HepG2 (cell line): ENCODE measurements at regions not wholly inside any gene's neighbourhood (a gene's known extent, or its start where the extent isn't known, plus 50 kb on each side); places are given as distances from the start of the nearest gene placed in this dataset.

Source experiments
- ATAC-seq: fragments of 200-7000 bp; cut with Tn5 transposase; 3 replicates; pipeline ENCODE4 v1.9.1; 2020; ENCODE audit warnings: mild to moderate bottlenecking, moderate library complexity
- BruUV-seq: library from RNA; stranded (reverse); fragments of 400-500 nt; replicated peaks from 2 replicates; lab custom pipeline; 2021; lab: Mats Ljungman, UMichigan
- CTCF ChIA-PET: fragments of 300-600 bp; formaldehyde crosslinking; extraction: SDS; loops from one replicate; lab custom pipeline; 2021; ENCODE audit warnings: low total read pairs, inconsistent platforms, low intra/inter-chr PET ratio; lab: Yijun Ruan, JAX
- POLR2A ChIA-PET: fragments of 350-600 bp; sonication (Branson Sonifier 250); formaldehyde crosslinking; loops from one replicate; lab custom pipeline; 2020; ENCODE audit warnings: antibody characterized with exemption, inconsistent platforms; lab: Yijun Ruan, JAX
- DNase-seq: peaks from one replicate; pipeline ENCODE4 v3.0.0-alpha.2; 2015; ENCODE audit warnings: low spot score
- FAIRE-seq: peaks from 3 replicates; lab custom pipeline; 2011; peaks lifted over from hg19 to GRCh38; lab: Jason Lieb, UNC
- H2AFZ ChIP-seq: one replicate; pipeline ENCODE4 v1.6.1; 2011; ENCODE audit warnings: low read length, inconsistent platforms
- H3K27ac ChIP-seq: fragments of 300-600 bp; 3 replicates; pipeline ENCODE4 v1.8.0; 2011; ENCODE audit warnings: mixed run types, mild to moderate bottlenecking, mixed read lengths, low read length, inconsistent platforms; ENCODE audit not compliant: insufficient read depth; ENCODE audit errors: extremely low read length
- H3K27me3 ChIP-seq, 2 experiments: fragments of 200-600 bp in 1 of 2; 2 replicates in 1 of 2; 3 replicates in 1 of 2; pipeline versions ENCODE4 v1.6.0 to v1.8.0; 2011; ENCODE audit warnings: low read length in 2 of 2, mild to moderate bottlenecking in 2 of 2, moderate library complexity in 2 of 2, inconsistent platforms in 1 of 2; ENCODE audit not compliant: insufficient read depth in 2 of 2, control insufficient read depth in 1 of 2
- H3K36me3 ChIP-seq, 2 experiments: fragments of 200-600 bp in 1 of 2; replicated peaks in 1 of 2; 2 replicates in 1 of 2; 3 replicates in 1 of 2; pipeline versions ENCODE4 v1.5.1 to v1.8.0; 2011; ENCODE audit warnings: low read length in 2 of 2, inconsistent platforms in 1 of 2; ENCODE audit not compliant: insufficient read depth in 2 of 2, control insufficient read depth in 1 of 2
- H3K4me1 ChIP-seq: 2 replicates; pipeline ENCODE4 v1.5.1; 2012; ENCODE audit warnings: low read length, inconsistent platforms; ENCODE audit not compliant: insufficient read depth
- H3K4me2 ChIP-seq: 2 replicates; pipeline ENCODE4 v1.6.0; 2011; ENCODE audit warnings: low read depth, low read length, inconsistent platforms
- H3K4me3 ChIP-seq, 3 experiments: fragments of 200-600 bp in 1 of 3; sonication (generic), shearing (Covaris generic) in 1 of 3; replicated peaks in 1 of 3; 2 replicates each; pipeline ENCODE4 v1.5.1; 2011 to 2016; ENCODE audit warnings: low read length in 3 of 3, inconsistent platforms in 2 of 3, low read depth in 2 of 3, mild to moderate bottlenecking in 2 of 3, control low read depth in 1 of 3, mixed read lengths in 1 of 3; ENCODE audit not compliant: insufficient read depth in 1 of 3
- H3K79me2 ChIP-seq: one replicate; pipeline ENCODE4 v1.6.1; 2011; ENCODE audit warnings: low read length, inconsistent platforms; ENCODE audit not compliant: insufficient read depth
- H3K9ac ChIP-seq: 2 replicates; pipeline ENCODE4 v1.6.0; 2011; ENCODE audit warnings: mild to moderate bottlenecking, low read depth, low read length, inconsistent platforms; ENCODE audit not compliant: insufficient read depth
- H3K9me3 ChIP-seq: 2 replicates; pipeline ENCODE4 v1.5.1; 2012; ENCODE audit warnings: mild to moderate bottlenecking, low read length
- H4K20me1 ChIP-seq: 2 replicates; pipeline ENCODE4 v1.6.0; 2011; ENCODE audit warnings: inconsistent platforms, mild to moderate bottlenecking, low read length, moderate library complexity; ENCODE audit not compliant: insufficient read depth
- FOSL2 ChIP-seq: sonication (generic); formaldehyde crosslinking; IDR thresholded peaks from 2 replicates; pipeline ENCODE4 v1.4.0; 2020; ENCODE audit warnings: missing genetic modification reagents
- KDM5A ChIP-seq: fragments of 200-600 bp; sonication (generic); IDR thresholded peaks from 2 replicates; pipeline ENCODE4 v1.7.0; 2018; ENCODE audit warnings: antibody characterized with exemption, mild to moderate bottlenecking, low read length, borderline replicate concordance
- RFX5 ChIP-seq: IDR thresholded peaks from 2 replicates; pipeline ENCODE4 v1.6.1; 2011; ENCODE audit warnings: low read depth, low read length, improper control_type of control experiment
- ZNF121 ChIP-seq: sonication (generic); formaldehyde crosslinking; IDR thresholded peaks from 2 replicates; pipeline ENCODE4 v1.5.0; 2020; ENCODE audit warnings: mild to moderate bottlenecking, missing genetic modification reagents
- ZNF331 ChIP-seq: sonication (generic); formaldehyde crosslinking; IDR thresholded peaks from 2 replicates; pipeline ENCODE4 v1.4.0; 2020; ENCODE audit warnings: missing genetic modification reagents
- ZNF564 ChIP-seq: sonication (generic); formaldehyde crosslinking; IDR thresholded peaks from 2 replicates; pipeline ENCODE4 v1.8.1; 2023; ENCODE audit warnings: mild to moderate bottlenecking, missing genetic modification reagents
- in situ Hi-C: cut with HindIII; loops from 2 replicates; pipeline ENCODE4 v1.10.0; 2017; ENCODE audit warnings: low pct_unique_long_range_greater_than_20kb; ENCODE audit not compliant: extremely low pct_ligation_motif_present
- intact Hi-C: fragments of 100-400 bp; cut with micrococcal nuclease; formaldehyde crosslinking; loops from one replicate; pipeline ENCODE4 v1.10.0; 2022; ENCODE audit not compliant: unreplicated experiment

DNA sequence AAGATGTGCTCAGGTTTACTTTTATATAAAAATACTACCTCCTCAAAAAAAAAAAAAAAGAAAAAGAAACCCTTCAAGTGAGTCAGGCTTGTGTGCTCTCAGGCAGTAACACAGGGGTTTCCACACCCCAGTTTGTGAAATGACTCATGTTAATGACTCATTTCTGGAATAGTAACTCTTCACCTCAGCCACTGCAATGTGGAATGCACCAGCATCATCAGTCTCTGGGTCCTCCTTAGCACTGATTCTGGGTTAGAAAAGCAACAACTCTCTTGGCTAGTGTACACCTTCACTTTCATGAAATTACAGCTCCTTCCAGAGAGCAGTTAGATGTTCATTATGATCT, 110.6 kb downstream of the EMX2 start:
- no peaks in the 10 kb centered on the region for H3K79me2 ChIP-seq
- POLR2A ChIA-PET: no interaction called here
- H2AFZ ChIP-seq: no peak overlapping the region
- no peaks in the 10 kb centered on the region for H4K20me1 ChIP-seq
- no peak overlapping the region for H3K4me2 ChIP-seq
- FAIRE-seq (no peak), ATAC-seq (no peak), DNase-seq (peak; percentile 8)
- H3K4me1 ChIP-seq: no peaks in the 10 kb centered on the region
- intact Hi-C loops: no loop called here
- no peak overlapping the region for H3K27ac ChIP-seq
- CTCF ChIA-PET: no interaction called here
- H3K9ac ChIP-seq: no peak overlapping the region
- H3K9me3 ChIP-seq: peaks cover 10% of the 10 kb centered on the region; the same call in 1 of the 2 replicates
- peaks cover 0 to 4% of the 10 kb centered on the region in 2 experiments; a peak in 3 of 5 replicates for H3K27me3 ChIP-seq
- no peaks in the 10 kb centered on the region for H3K36me3 ChIP-seq
- TF ChIP-seq ZNF121 (CRISPR knock-in tag) (no peak), FOSL2 (peak; percentile 73), RFX5 (peak; percentile 88), ZNF564 (no peak)
- BruUV-seq: no TSS peak
- H3K4me3 ChIP-seq: no peak overlapping the region
- in situ Hi-C loops: no loop called here

DNA sequence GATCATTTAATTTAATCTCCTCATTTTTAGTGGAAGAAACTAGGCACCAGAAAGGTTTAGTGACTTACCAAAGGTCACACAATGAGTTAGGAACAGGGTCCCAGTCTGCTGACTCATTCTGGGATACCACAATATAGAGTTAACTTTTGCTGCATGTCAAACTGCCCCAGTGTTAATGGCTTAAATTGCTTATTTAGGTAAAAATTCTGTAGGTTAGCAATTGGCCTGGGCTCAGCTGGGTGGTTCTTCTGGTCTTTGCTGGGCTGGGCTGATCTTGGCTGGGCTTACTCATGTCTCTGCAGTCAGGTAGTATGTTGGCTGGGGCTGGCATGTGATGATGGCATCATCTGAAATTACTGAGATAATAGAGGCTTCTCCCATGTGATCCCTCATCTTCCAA, 111.6 kb downstream of the EMX2 start:
- Histone ChIP-seq H2AFZ (no peak overlapping the region), H3K4me3 (no peak overlapping the region), H4K20me1 (no peaks in the 10 kb centered on the region), H3K9ac (no peak overlapping the region), H3K27me3 (peaks cover 0 to 4% of the 10 kb centered on the region in 2 experiments; a peak in 3 of 5 replicates), H3K27ac (no peak overlapping the region), H3K4me2 (no peak overlapping the region), H3K4me1 (no peaks in the 10 kb centered on the region), H3K79me2 (no peaks in the 10 kb centered on the region), H3K36me3 (no peaks in the 10 kb centered on the region), H3K9me3 (peaks cover 10% of the 10 kb centered on the region; the same call in 1 of the 2 replicates)
- no peak for FAIRE-seq
- intact Hi-C loops (no loop called here), in situ Hi-C loops (no loop called here)
- no TSS peak for BruUV-seq
- ATAC-seq: no peak
- DNase-seq: no peak
- ChIA-PET CTCF (no interaction called here), POLR2A (no interaction called here)
- TF ChIP-seq ZNF331 (CRISPR knock-in tag): peak; percentile 97
- no peak for TF ChIP-seq KDM5A
